ENCODE measurements at regions not wholly inside any gene's neighbourhood (a gene's known extent, or its start where the extent isn't known, plus 50 kb on each side); places are given as distances from the start of the nearest gene placed in this dataset.
A peak's percentile ranks its signal among the peaks of the same experiment; 100 is the strongest.

GRCh38 chr12:92070864-92071445 lies 74.7 kb downstream of the BTG1 start:
- H3K4me3 Mint-ChIP-seq: no peak overlapping the region
- peaks cover 13% of the 10 kb centered on the region for H3K36me3 Mint-ChIP-seq (ENCODE audit: low read depth)
- TF ChIP-seq CTCF (IDR thresholded peaks at IDR 0.05): no peak
- H3K4me1 Mint-ChIP-seq (ENCODE audit: low read depth): peaks cover 36% of the 10 kb centered on the region
- H3K9me3 Mint-ChIP-seq: peaks cover 13% of the 10 kb centered on the region
- H3K27ac Mint-ChIP-seq: no peak overlapping the region
- ChIA-PET CTCF (no interaction called here), POLR2A (no interaction called here)
- no peak for ATAC-seq
- intact Hi-C loops (cut with micrococcal nuclease): no loop called here
- no peaks in the 10 kb centered on the region for H3K27me3 Mint-ChIP-seq
- no peak for DNase-seq

GRCh38 chr12:92070054-92070863 lies 75.4 kb downstream of the BTG1 start:
- Mint-ChIP-seq H3K27ac (no peak overlapping the region), H3K4me1 (ENCODE audit: low read depth) (peaks cover 37% of the 10 kb centered on the region), H3K27me3 (no peaks in the 10 kb centered on the region), H3K4me3 (no peak overlapping the region), H3K9me3 (peaks cover 13% of the 10 kb centered on the region), H3K36me3 (ENCODE audit: low read depth) (peaks cover 13% of the 10 kb centered on the region)
- CTCF ChIA-PET: no interaction called here
- no peak for TF ChIP-seq CTCF (IDR thresholded peaks at IDR 0.05)
- DNase-seq: no peak
- POLR2A ChIA-PET: interaction anchor here (0.6 kb wide), 1 partner anchor 74 kb away, joined by 3 read pairs; no protein-coding TSS in a partner anchor
- intact Hi-C loops (cut with micrococcal nuclease): no loop called here
- no peak for ATAC-seq

- CTCF ChIA-PET: no interaction called here
Measured at GRCh38 chr12:92068459-92068858, 77.2 kb downstream of the BTG1 start.

GRCh38 chr12:92065639-92066038 lies 80.0 kb downstream of the BTG1 start:
- TF ChIP-seq CTCF (IDR thresholded peaks at IDR 0.05): no peak
- CTCF ChIA-PET: interaction anchor here (0.7 to 1.3 kb wide), 2 partner anchors 9 to 11 kb away, joined by 4 to 5 read pairs; no protein-coding TSS in a partner anchor
- peaks cover 7% of the 10 kb centered on the region for H3K9me3 Mint-ChIP-seq
- intact Hi-C loops (cut with micrococcal nuclease): no loop called here
- ATAC-seq (peak; percentile 81), DNase-seq (no peak)
- peak overlapping the region; percentile 84 for H3K27ac Mint-ChIP-seq
- H3K4me3 Mint-ChIP-seq: peak overlapping the region; percentile 18
- POLR2A ChIA-PET: interaction anchor here (0.8 to 1.4 kb wide), 4 partner anchors 12 to 79 kb away, joined by 3 read pairs; no protein-coding TSS in a partner anchor
- H3K4me1 Mint-ChIP-seq (ENCODE audit: low read depth): peaks cover 55% of the 10 kb centered on the region
- peaks cover 12% of the 10 kb centered on the region for H3K36me3 Mint-ChIP-seq (ENCODE audit: low read depth)
- H3K27me3 Mint-ChIP-seq: no peaks in the 10 kb centered on the region

More at GRCh38 chr12:92068459-92068858, 77.2 kb downstream of the BTG1 start:
- Mint-ChIP-seq H3K27me3 (no peaks in the 10 kb centered on the region), H3K36me3 (ENCODE audit: low read depth) (peaks cover 13% of the 10 kb centered on the region), H3K9me3 (peaks cover 14% of the 10 kb centered on the region), H3K4me1 (ENCODE audit: low read depth) (peaks cover 47% of the 10 kb centered on the region), H3K4me3 (no peak overlapping the region), H3K27ac (no peak overlapping the region)
- intact Hi-C loops (cut with micrococcal nuclease): no loop called here
- TF ChIP-seq CTCF (IDR thresholded peaks at IDR 0.05): no peak
- POLR2A ChIA-PET: no interaction called here
- DNase-seq (no peak), ATAC-seq (no peak)

- peak overlapping the region; percentile 84 for H3K27ac Mint-ChIP-seq
- H3K36me3 Mint-ChIP-seq (ENCODE audit: low read depth): peaks cover 14% of the 10 kb centered on the region
- POLR2A ChIA-PET: interaction anchor here (0.6 to 1.4 kb wide), 6 partner anchors 13 to 733 kb away, joined by 3 to 4 read pairs (median 3); no protein-coding TSS in a partner anchor
- intact Hi-C loops (cut with micrococcal nuclease): no loop called here
- peaks cover 57% of the 10 kb centered on the region for H3K4me1 Mint-ChIP-seq (ENCODE audit: low read depth)
- no peak for TF ChIP-seq CTCF (IDR thresholded peaks at IDR 0.05)
- ATAC-seq (peak; percentile 51), DNase-seq (peak; percentile 69)
- H3K9me3 Mint-ChIP-seq: peaks cover 7% of the 10 kb centered on the region
- CTCF ChIA-PET: interaction anchor here (0.7 kb wide), 1 partner anchor 10 kb away, joined by 4 read pairs; no protein-coding TSS in a partner anchor
- no peaks in the 10 kb centered on the region for H3K27me3 Mint-ChIP-seq
- H3K4me3 Mint-ChIP-seq: peak overlapping the region; percentile 18
Measured at GRCh38 chr12:92065018-92065499, 80.6 kb downstream of the BTG1 start.

Data from activated CD8-positive, alpha-beta T cell treated with anti-CD3 and anti-CD28 coated beads for 36 hours (primary cell).